HG02798 (cell line): ENCODE measurements at regions not wholly inside any gene's neighbourhood (a gene's known extent, or its start where the extent isn't known, plus 50 kb on each side); places are given as distances from the start of the nearest gene placed in this dataset.

Experiments used
- ATAC-seq: cut with Tn5 transposase; IDR thresholded peaks from one replicate; pipeline ENCODE4 v1.9.1; 2021; ENCODE audit warnings: mild to moderate bottlenecking; ENCODE audit not compliant: unreplicated experiment, poor library complexity

DNA sequence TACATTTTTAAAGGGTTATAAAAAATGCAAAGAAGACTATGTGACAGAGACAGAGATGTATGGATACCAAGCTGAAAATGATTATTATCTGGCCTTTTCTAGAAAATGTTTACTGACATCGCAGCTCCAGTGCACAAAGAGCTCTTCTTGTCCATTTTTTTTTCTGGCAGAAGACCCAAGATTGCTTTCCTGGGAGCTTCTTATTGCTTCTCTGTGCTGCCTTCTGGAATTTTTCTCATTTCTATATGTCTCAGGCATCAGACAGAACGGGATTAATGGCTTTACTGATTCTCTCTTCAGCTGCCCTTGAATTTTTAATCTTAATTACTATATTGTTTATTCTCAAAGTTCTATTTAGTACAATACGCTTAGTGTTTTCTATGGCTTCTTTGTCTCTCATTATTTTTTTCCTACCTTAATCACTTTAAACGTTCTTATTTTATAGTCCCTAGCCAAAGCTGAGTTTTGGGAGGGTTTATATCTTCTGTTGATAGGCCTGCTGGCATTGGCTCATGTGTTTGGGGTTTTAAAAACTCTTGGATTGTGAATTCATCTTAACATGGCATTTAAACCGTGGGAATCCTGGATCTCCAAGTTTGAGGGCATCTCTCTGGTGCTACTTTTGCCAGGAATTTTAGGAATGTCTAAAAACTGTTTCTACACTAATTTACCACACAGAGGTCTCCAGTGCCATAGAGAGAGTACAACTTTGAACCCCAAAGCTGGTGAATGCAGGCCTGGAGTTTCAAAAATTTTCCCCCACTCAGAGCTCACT is 138.9 kb upstream of the LNX1 start:
- ATAC-seq = no peak

DNA sequence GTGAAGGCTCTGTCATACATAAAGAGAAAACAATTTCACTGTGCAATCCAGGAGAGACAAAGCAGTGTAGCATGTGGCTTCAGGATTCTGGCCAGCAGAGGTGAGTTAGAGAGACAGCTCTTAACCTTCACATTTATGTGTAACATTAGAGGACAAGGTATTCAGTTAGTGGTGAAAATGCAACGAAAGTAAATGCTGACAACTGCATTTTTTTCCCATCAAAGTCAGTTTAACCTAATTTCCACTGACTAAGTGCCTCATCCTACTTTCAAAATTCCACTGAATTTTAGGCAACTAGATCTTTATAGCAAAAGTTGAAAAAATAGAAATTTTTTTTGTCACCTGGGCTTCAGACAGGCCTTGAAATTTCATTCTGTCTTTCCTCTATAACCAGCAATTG is 130.8 kb upstream of the LNX1 start:
- ATAC-seq = no peak

DNA sequence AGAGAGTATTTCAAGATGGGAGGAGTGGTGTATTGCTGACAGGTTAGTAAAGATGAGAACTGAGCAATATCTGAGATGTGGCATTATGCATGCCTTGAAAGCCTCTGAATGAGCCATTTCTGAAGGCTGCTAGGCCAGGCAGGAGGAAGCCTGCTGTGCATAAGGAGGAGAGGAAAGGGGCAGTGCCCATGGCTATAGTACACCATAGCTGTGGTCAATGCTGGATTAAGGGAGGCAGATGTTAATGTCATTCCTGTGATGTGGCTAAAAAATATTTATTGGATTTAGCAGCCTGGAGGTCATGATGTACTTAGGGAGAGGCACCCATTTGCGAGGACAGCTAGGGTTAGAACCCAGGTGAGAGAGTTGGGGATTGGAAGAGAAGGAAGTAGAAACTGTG is 130.0 kb upstream of the LNX1 start:
- no peak for ATAC-seq

DNA sequence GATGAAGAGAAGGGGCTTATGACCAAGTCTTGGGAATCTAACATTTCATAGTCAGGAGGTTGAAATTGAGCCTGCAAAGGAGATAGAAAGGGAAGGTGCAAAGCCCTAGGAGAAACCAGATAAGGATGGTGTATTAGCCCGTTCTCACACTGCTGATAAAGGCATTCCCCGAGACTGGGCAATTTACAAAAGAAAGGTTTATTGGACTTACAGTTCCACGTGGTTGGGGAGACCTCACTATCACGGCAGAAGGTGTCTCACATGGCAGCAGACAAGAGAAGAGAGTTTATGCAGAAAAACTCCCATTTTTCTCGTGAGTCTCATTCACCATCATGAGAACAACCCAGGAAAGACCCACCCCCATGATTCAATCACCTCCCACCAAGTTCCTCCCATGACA is 129.5 kb upstream of the LNX1 start:
- no peak for ATAC-seq

GRCh38 chr4:53717064-53717549 is 125.8 kb upstream of the LNX1 start:
- ATAC-seq = no peak

GRCh38 chr4:53716471-53717063 is 125.3 kb upstream of the LNX1 start:
- no peak for ATAC-seq

GRCh38 chr4:53716011-53716410 is 124.7 kb upstream of the LNX1 start:
- no peak for ATAC-seq

- ATAC-seq = no peak
These were observed 123.2 kb upstream of the LNX1 start for GRCh38 chr4:53714236-53715140.

DNA sequence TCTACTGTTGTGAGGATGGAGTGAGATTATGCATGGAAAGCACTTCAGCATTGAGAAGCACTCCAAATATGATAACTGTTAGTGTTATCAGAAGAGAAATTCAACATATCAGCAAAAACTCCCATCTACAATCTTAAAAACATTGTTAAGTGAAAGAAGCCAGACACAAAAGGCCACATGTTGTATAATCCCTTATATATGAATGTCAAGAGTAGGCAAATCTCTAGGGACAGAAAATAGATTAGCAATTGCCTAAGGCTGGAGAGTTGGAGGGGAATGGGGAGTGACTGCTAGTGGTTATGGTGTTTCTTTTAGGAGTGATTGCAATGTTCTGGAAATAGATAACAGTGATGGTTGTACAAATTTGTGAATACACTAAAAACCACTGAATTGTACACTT is 122.5 kb upstream of the LNX1 start:
- no peak for ATAC-seq

DNA sequence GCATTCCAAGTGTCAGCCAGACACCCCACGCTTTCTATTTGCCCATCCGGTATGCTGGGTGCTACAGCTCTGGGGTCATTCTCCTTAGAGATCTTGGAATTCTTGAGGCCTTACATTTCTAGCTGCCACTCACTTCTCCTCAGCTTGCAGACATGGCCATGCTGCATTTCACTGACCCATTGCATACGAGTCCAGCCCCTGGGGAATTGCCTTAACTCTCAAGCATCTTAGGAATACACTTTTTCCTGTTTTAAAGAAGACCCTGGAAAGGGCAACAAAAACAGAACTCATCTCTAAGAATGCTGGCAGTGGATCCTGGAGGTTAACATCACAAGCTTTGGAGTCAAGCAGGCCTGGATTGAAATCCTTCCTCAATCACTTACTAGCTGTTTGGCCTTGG is 122.0 kb upstream of the LNX1 start:
- no peak for ATAC-seq

DNA sequence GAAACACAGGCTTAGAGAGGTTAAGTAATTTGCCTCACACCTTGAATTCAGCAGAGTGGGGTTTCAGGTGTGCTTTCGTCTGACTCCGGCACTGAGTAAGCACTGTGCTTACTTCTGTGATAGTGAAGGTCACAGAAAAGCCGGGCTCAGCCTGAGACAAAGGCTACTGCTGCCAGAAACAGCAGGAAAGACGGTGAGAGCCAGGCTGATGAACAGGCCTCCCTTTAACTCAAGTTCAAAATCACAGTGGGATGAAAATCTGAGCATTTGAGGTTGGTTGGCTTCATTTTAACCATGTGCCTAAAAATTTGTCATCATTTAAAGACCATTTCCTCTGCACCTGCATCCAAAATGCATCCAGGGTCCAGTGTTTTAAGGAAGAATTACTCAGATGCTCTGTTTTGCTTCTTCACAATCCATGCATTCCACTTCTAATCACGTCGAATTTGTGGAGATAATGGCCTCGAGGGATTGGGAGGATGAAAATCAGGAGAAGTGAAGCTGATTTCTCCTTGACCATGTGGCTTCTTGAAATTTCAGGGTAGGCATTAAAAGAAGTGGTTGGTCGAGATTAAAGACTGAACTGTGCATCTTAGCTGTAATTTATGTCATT is 121.2 kb upstream of the LNX1 start:
- ATAC-seq = no peak

DNA sequence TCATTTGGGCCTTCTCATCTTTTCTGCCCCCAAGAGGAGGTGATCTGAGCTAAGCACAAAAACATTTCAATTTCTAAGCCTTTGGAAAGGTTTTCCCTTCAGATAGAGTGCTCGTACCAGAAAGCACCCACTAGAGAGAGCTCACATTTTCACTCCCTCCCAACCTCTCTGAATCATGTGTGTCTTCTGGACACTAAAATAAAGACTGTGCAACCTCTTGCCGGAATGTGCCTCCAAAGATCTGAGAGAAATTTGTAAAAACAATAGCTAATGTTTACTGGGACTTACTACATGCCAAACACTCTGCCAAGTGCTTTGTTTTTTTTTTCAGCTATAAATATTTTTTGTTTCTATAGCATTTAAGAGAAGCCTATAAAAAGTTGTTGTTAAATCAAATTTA is 120.6 kb upstream of the LNX1 start:
- ATAC-seq = no peak

DNA sequence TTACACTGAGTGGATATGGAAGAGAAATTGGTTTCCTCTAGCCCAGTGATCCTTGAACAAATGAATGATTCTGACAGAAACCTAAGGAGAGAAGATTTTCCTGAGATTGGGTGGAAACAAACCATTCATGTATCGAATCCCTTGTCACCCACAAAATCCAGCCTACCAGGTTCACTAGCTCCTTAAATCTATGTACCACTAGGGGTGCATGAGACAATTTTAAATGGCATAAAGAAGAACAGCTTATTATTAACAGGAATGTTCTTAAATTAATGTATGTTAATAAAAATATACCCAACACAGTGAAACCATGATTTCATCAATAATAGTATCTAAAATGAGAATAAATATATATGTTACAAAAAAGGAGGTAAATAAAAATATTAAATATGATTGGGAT is 118.4 kb upstream of the LNX1 start:
- no peak for ATAC-seq

- ATAC-seq = no peak
These were observed 116.2 kb upstream of the LNX1 start for GRCh38 chr4:53707491-53707890.

- peak; percentile 23 for ATAC-seq
These were observed 115.2 kb upstream of the LNX1 start for GRCh38 chr4:53706422-53707032.

DNA sequence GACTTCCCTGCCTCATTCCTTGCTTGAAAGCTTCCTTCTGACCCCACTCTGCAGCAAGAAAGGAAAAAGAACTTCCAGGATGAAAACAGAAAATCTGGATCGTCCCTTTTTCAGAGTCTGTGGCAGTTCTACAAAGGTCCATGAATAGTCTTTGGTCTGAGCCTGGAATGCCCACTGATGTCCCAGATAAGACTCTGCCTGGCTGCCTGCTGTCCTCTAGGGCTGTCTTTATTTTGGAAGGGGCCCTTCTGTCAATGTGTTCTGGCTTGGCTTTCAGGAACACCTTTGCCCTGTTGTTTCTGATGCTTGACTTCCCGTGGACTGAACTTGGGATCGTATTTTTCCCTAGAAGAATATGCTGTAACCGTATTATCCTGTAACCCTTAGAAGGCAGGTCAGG is 114.7 kb upstream of the LNX1 start:
- ATAC-seq = no peak

GRCh38 chr4:53705151-53705764 is 114.0 kb upstream of the LNX1 start:
- ATAC-seq = peak; percentile 25

- no peak for ATAC-seq
These were observed 113.0 kb upstream of the LNX1 start for GRCh38 chr4:53704329-53704728.

DNA sequence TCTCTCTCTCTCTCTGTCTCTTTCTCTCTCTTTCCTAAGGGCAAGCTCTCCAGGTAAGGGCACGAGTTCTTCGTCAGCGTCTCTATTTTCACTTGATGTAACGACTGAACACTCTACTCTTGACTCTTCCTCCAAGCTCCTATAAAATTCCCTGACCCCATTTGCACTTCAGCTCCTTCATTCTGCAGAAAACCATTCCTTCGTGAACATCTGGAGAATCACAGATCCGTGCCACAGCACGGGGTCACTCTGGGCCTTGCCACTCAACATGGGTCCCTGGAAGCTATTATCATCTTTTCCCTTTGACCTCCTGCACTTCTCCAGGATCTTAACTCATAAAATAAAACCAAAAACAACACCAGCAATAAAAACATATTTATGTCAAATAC is 112.0 kb upstream of the LNX1 start:
- ATAC-seq = no peak
